Naive B cell (primary cell): ENCODE measurements at regions not wholly inside any gene's neighbourhood (a gene's known extent, or its start where the extent isn't known, plus 50 kb on each side); places are given as distances from the start of the nearest gene placed in this dataset.
A peak's percentile ranks its signal among the peaks of the same experiment; 100 is the strongest.

Source experiments
- ATAC-seq, 2 donors: fragments of 150-1000 bp; cut with Tn5 transposase; 2 replicates each; pipeline ENCODE4 v1.10.0; 2021; ENCODE audit warnings: low read depth in 2 of 2, mild to moderate bottlenecking in 2 of 2, moderate library complexity in 2 of 2
- DNase-seq: peaks from one replicate; pipeline ENCODE4 v3.0.0; 2022
- H3K27ac Mint-ChIP-seq, 6 donors: one replicate each; pipeline ENCODE4 v1.8.0; 2020 to 2022; ENCODE audit warnings: mild to moderate bottlenecking in 6 of 6, mixed read lengths in 6 of 6, moderate library complexity in 5 of 6, inconsistent platforms in 2 of 6
- H3K27me3 Mint-ChIP-seq, 3 donors: one replicate each; pipeline ENCODE4 v1.8.0; 2021 to 2022; ENCODE audit warnings: mixed read lengths in 3 of 3, mild to moderate bottlenecking in 1 of 3
- H3K36me3 Mint-ChIP-seq, 2 donors: one replicate each; pipeline ENCODE4 v1.8.0; 2020 to 2022; ENCODE audit warnings: mixed read lengths in 2 of 2, inconsistent platforms in 1 of 2, mild to moderate bottlenecking in 1 of 2
- H3K4me1 Mint-ChIP-seq, 3 donors: one replicate each; pipeline ENCODE4 v1.8.0; 2020 to 2022; ENCODE audit warnings: mixed read lengths in 3 of 3, inconsistent platforms in 1 of 3, mild to moderate bottlenecking in 1 of 3, moderate library complexity in 1 of 3
- H3K4me3 Mint-ChIP-seq, 8 donors: one replicate each; pipeline ENCODE4 v1.8.0; 2020 to 2022; ENCODE audit warnings: mild to moderate bottlenecking in 8 of 8, mixed read lengths in 8 of 8, moderate library complexity in 8 of 8, inconsistent platforms in 2 of 8
- H3K9me3 Mint-ChIP-seq, 7 donors: one replicate each; pipeline ENCODE4 v1.8.0; 2020 to 2022; ENCODE audit warnings: mixed read lengths in 7 of 7, mild to moderate bottlenecking in 5 of 7, inconsistent platforms in 2 of 7, moderate library complexity in 1 of 7

DNA sequence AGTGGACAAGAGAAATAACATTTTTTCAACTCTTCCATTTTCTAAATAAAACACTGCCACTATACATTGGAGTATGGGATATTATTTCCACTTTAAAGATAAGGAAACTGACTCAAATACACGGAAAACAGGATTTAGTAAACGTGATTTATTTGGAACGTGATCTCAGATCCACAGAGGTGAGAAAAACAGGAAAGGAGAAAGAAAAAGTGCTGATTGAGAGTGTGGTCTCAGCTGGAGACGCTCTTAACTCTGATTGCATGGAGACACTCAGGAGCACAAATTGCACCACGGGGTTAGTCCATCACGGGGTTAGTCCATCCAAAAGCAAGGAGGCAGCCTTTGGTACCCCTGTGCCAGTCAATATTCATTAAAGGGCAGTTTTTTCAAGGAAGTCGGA lies 142.5 kb downstream of the GNAT3 start:
- Mint-ChIP-seq H3K4me1 (no peaks in the 10 kb centered on the region), H3K27ac (no peak overlapping the region), H3K36me3 (no peaks in the 10 kb centered on the region), H3K4me3 (no peak overlapping the region), H3K9me3 (peaks cover 5 to 16% (median 9%) of the 10 kb centered on the region in 7 donors), H3K27me3 (no peaks in the 10 kb centered on the region)
- no peak for ATAC-seq
- DNase-seq, result no peak

DNA sequence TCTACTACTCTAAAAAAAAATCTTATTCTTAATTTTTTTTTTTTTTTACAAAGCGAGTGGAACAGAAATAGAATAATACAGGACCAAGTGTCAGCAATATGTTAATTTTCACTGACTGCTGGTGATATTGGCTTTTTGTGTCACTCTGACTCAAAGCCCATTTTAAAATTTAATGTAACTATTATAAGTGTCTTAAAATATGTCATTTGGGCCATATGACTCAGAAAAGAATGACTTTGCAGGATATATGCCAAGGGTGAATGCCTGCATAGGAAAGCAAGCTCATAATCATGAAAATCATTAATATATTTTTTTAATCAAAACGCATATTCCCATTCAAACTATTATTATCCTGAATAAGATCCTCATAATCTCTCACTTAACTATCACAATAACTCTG lies 149.2 kb downstream of the GNAT3 start:
- H3K4me3 Mint-ChIP-seq, result no peak overlapping the region

DNA sequence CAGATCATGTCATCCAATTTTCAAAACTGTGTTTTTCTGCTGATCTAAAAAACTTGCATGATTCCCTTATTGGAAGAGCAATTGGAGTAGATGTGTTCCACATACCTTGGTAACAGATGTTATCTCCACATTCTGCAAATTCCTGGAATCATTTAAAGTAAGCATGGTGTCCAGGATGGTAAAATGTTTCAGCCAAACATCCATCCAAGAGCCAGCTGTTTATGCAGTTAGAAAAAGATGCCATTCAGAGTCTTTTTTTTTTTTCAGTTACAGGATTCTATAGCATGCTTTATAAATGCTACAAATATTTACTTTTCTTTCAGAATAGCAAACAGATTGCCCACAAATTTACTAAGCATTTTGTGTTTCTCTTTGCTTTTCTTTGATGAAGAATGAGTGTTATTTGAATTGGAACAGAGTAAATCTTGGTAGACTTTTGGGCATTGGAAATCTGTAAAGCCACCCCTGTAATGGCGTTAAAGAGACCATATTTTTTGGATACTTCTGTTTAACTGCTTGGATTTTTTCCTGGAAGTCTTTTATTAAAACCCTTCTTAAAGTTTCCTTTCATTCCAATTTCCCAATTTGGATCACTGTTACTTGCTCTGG lies 149.8 kb downstream of the GNAT3 start:
- H3K27ac Mint-ChIP-seq, result no peak overlapping the region
- peaks cover 5 to 17% (median 9%) of the 10 kb centered on the region in 7 donors for H3K9me3 Mint-ChIP-seq
- H3K27me3 Mint-ChIP-seq, result no peaks in the 10 kb centered on the region
- DNase-seq (no peak), ATAC-seq (no peak)
- H3K4me3 Mint-ChIP-seq, result no peak overlapping the region
- H3K4me1 Mint-ChIP-seq, result no peaks in the 10 kb centered on the region
- H3K36me3 Mint-ChIP-seq, result no peaks in the 10 kb centered on the region

More for the DNA sequence above, 149.2 kb downstream of the GNAT3 start:
- ATAC-seq (no peak), DNase-seq (no peak)
- no peaks in the 10 kb centered on the region for H3K36me3 Mint-ChIP-seq
- H3K9me3 Mint-ChIP-seq, result peaks cover 5 to 17% (median 9%) of the 10 kb centered on the region in 7 donors
- H3K27me3 Mint-ChIP-seq, result no peaks in the 10 kb centered on the region
- H3K27ac Mint-ChIP-seq, result no peak overlapping the region
- H3K4me1 Mint-ChIP-seq, result no peaks in the 10 kb centered on the region

DNA sequence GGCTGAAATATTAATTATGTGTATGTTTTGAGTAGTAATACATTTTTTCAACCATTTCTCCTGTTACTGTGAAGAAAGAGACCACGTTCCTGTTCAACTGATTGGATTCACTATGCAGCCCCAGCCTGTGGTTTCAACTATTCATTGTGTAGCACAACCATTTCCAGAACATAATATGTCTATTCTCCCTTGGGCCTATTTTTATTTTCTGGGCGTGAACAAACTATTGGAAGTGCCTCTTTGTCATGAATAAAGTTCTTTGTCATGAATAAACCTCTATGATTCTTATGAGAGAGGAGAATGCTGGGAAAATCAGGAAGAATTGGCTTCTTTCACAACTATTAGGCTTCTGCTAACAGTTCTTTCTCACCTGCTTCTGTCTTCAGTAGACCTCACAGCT lies 152.4 kb downstream of the GNAT3 start:
- DNase-seq, result no peak
- H3K27ac Mint-ChIP-seq, result no peak overlapping the region
- no peaks in the 10 kb centered on the region for H3K4me1 Mint-ChIP-seq
- H3K4me3 Mint-ChIP-seq, result no peak overlapping the region
- H3K27me3 Mint-ChIP-seq, result no peaks in the 10 kb centered on the region
- no peak for ATAC-seq
- H3K36me3 Mint-ChIP-seq, result no peaks in the 10 kb centered on the region
- H3K9me3 Mint-ChIP-seq, result peaks cover 0 to 3% (median 0%) of the 10 kb centered on the region in 7 donors

DNA sequence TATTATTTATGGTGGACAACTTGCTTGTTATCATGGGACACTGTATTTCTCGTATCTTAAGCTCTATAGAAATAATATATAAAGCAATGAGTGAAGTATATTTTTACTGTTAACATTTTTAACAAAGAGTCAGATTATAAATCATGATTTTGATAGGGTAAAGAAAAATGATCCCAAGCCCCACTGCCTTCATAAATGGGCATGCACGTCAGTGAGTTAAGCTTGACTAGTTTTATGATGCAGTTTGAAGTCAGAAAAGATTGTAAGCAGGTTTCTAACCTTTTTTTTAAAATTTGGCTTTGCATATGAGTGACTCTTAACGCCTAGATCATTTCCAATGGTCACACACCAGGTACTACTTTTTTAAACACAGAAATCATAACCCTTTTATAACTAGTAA lies 152.8 kb downstream of the GNAT3 start:
- H3K4me3 Mint-ChIP-seq, result no peak overlapping the region
- no peak for ATAC-seq
- H3K4me1 Mint-ChIP-seq, result no peaks in the 10 kb centered on the region
- H3K27me3 Mint-ChIP-seq, result no peaks in the 10 kb centered on the region
- H3K36me3 Mint-ChIP-seq, result no peaks in the 10 kb centered on the region
- H3K9me3 Mint-ChIP-seq, result no peaks in the 10 kb centered on the region
- DNase-seq, result no peak
- no peak overlapping the region for H3K27ac Mint-ChIP-seq

DNA sequence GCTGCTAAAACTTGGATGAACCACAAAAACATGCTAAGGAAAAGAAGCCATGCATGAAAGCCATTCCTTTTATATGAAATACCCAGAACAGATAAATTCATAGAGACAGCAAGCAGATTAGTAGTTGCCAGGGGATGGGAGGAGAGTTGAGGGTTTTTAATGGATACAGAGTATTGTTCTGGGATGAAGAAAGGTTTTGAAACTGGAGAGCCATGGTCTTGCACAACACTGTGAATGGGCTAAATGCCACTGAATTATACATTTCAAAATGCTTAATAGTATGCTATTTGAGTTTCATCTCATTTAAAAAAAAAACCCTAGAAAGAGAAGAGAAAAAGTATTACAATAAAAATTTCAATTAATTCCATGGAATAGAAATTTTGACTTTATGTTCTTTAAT lies 154.3 kb downstream of the GNAT3 start:
- Mint-ChIP-seq H3K4me1 (no peaks in the 10 kb centered on the region), H3K27me3 (no peaks in the 10 kb centered on the region), H3K4me3 (no peak overlapping the region), H3K9me3 (no peaks in the 10 kb centered on the region), H3K27ac (no peak overlapping the region), H3K36me3 (no peaks in the 10 kb centered on the region)
- DNase-seq, result no peak
- no peak for ATAC-seq

DNA sequence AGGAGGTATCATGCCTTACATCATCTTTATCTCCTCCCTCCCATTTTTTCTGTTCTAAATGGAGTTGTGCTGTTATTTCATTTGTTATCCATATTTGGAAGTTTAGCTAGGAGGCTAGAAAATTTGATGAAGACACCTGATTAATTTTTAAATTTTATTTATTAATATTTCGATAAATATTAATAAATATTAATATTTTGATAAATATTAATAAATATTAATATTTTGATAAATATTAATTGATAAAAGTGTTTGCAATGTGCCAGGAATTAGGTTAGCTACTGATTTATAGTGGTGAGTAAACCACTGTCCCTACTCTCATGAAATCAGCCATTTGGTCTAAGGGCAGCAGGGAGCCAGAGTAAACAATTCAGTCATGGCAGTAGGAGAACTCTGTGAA lies 161.4 kb downstream of the GNAT3 start:
- no peaks in the 10 kb centered on the region for H3K27me3 Mint-ChIP-seq
- ATAC-seq (no peak), DNase-seq (no peak)

DNA sequence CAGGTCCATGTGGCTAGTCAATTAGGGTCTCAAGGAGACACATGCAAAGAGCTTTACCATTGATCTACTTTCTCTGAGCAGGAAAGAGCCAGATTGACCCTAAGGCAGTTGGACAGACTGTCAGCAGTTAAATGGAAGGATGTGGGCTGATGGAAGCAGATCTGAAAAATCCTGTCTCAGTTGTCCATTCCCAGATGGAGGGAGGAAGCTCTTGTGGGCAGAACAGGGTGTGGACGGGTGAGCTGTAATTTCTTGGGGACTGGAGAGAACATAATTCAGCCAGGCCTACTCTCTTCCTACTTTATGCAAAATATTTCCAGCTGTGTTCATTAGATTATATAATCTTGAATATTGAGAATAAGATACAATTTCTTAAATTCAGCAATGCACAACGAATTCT lies 163.6 kb downstream of the GNAT3 start:
- peak overlapping the region in 1 of 8 donors; percentile 6 for H3K4me3 Mint-ChIP-seq
- H3K36me3 Mint-ChIP-seq, result no peaks in the 10 kb centered on the region
- no peaks in the 10 kb centered on the region for H3K4me1 Mint-ChIP-seq
- ATAC-seq (no peak), DNase-seq (no peak)
- peaks cover 0 to 2% (median 0%) of the 10 kb centered on the region in 7 donors for H3K9me3 Mint-ChIP-seq
- H3K27me3 Mint-ChIP-seq, result no peaks in the 10 kb centered on the region
- H3K27ac Mint-ChIP-seq, result no peak overlapping the region

More for the DNA sequence above, 161.4 kb downstream of the GNAT3 start:
- peaks cover 0 to 2% (median 0%) of the 10 kb centered on the region in 7 donors for H3K9me3 Mint-ChIP-seq
- H3K4me3 Mint-ChIP-seq, result no peak overlapping the region
- H3K36me3 Mint-ChIP-seq, result no peaks in the 10 kb centered on the region
- no peak overlapping the region for H3K27ac Mint-ChIP-seq
- H3K4me1 Mint-ChIP-seq, result no peaks in the 10 kb centered on the region

DNA sequence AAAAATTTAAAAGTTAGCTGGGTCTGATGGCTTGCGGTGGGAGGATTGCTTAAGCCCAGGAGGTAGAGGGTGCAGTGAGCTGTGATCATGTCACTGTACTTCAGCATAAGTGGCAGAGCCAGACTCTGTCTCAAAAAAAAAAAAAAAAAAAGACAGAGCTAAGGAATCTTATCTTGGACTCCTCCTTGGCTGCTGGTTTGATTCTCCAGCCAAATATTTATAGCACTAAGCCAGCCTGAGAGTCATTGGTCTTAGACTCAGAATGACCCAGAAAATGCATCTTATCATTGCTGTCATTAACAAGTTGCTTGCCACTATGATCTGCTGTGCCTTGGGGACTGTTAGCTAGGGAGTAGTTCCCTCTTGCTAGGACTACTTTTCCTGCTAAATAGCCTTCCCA lies 164.7 kb downstream of the GNAT3 start:
- H3K4me1 Mint-ChIP-seq, result no peaks in the 10 kb centered on the region
- H3K36me3 Mint-ChIP-seq, result no peaks in the 10 kb centered on the region
- no peak for ATAC-seq
- H3K27me3 Mint-ChIP-seq, result no peaks in the 10 kb centered on the region
- no peak for DNase-seq
- peaks cover 0 to 2% (median 0%) of the 10 kb centered on the region in 7 donors for H3K9me3 Mint-ChIP-seq
- H3K27ac Mint-ChIP-seq, result no peak overlapping the region
- H3K4me3 Mint-ChIP-seq, result no peak overlapping the region

DNA sequence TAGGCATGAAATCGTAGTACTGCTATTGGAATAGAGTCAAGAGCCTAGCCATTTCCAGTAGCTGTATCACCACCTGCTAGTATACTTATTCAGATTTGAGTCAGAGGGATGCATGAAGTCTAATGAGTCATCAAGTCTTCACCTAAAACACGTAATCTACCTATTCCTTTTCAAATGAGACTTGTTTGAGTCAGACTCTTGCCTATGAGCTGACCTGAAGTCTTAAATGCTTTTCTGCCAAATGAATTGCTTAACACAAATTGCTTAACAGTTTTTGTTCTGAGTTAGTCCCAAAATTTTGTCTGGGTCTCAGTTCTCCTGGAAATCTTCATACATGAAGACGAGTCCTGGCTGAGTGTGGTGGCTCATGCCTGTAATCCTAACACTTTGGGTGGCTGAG lies 165.2 kb downstream of the GNAT3 start:
- Mint-ChIP-seq H3K27me3 (no peaks in the 10 kb centered on the region), H3K36me3 (no peaks in the 10 kb centered on the region), H3K9me3 (peaks cover 0 to 2% (median 0%) of the 10 kb centered on the region in 7 donors), H3K4me3 (no peak overlapping the region), H3K4me1 (no peaks in the 10 kb centered on the region), H3K27ac (no peak overlapping the region)
- DNase-seq (no peak), ATAC-seq (no peak)

DNA sequence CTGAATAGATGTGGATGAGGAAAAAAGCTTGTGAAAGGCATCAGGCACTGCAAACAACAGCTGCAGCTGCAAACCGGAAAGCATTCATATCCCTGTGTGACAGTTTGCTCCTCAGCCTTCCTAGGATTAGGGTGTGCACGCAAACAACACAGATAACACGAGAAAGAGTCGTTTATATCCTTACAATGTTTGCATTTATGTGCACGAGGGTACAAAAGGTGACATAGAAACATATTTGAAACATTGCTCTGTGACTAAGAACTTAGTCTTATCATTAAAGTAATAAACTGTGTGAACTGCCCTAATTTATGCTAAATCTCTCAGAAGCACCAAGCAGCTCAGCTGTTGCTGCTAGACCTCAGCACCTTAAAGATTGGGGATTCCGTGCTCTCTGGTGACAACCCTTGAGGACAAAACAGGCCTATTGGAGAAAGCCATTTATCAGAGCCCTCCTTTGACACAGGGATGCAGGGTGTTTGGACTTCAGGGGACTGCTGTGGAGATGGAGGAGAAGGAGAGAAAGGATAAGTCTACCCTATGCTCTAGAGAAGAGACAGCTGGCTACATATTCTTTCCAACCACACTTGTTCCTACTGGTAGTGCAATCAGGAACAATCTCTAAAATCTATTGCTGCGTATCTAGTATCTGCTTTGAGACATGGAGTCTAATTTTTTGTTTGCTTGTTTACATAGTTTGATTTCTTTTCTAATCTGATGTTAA lies 176.2 kb downstream of the GNAT3 start:
- no peak overlapping the region for H3K27ac Mint-ChIP-seq
- H3K36me3 Mint-ChIP-seq, result no peaks in the 10 kb centered on the region
- H3K4me3 Mint-ChIP-seq, result no peak overlapping the region
- ATAC-seq, result no peak
- H3K9me3 Mint-ChIP-seq, result no peaks in the 10 kb centered on the region
- H3K27me3 Mint-ChIP-seq, result no peaks in the 10 kb centered on the region
- DNase-seq, result no peak
- no peaks in the 10 kb centered on the region for H3K4me1 Mint-ChIP-seq

DNA sequence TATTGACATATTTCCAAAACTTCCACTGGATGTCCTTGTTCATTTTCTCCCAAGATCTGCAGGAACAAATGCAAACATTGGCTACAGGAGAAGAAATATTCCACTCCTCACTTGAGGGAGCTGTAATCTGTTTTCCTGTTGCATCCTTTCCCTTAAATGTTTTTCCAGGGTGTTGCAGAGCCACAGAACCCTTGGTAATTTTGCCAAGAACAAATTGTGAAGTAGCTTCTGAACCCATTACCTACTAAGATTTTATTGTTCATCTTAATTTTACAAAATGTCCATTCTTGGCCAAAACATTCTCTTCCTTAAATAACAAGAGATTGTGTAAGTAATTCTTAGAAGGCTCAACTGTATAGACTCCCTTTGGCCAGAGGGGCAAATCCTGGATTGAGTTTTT lies 177.0 kb downstream of the GNAT3 start:
- no peak for ATAC-seq

DNA sequence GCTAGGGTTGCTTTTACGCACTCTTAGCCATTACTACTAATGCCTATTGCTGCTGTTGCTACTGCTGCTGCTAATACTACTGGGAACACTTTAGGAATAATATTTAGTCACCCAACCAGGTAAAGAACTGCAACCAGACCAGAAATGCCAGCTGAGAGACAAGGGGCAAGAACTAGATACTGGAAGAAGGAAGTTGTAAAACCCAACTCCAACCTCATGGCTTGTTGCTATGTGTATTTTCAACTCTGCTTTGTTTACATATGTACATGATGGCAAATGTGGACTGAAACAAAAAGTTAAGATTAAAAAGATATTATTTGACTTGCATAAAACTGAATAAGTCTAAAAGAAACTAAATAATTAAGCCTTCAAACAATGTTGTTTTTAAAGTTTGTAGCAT lies 177.7 kb downstream of the GNAT3 start:
- no peak for DNase-seq
- ATAC-seq, result no peak
- no peak overlapping the region for H3K4me3 Mint-ChIP-seq
- H3K27ac Mint-ChIP-seq, result no peak overlapping the region
- no peaks in the 10 kb centered on the region for H3K27me3 Mint-ChIP-seq
- no peaks in the 10 kb centered on the region for H3K36me3 Mint-ChIP-seq
- no peaks in the 10 kb centered on the region for H3K4me1 Mint-ChIP-seq
- no peaks in the 10 kb centered on the region for H3K9me3 Mint-ChIP-seq

More for the DNA sequence above, 177.0 kb downstream of the GNAT3 start:
- Mint-ChIP-seq H3K36me3 (no peaks in the 10 kb centered on the region), H3K27ac (no peak overlapping the region), H3K27me3 (no peaks in the 10 kb centered on the region), H3K9me3 (no peaks in the 10 kb centered on the region), H3K4me3 (no peak overlapping the region), H3K4me1 (no peaks in the 10 kb centered on the region)
- DNase-seq, result no peak

DNA sequence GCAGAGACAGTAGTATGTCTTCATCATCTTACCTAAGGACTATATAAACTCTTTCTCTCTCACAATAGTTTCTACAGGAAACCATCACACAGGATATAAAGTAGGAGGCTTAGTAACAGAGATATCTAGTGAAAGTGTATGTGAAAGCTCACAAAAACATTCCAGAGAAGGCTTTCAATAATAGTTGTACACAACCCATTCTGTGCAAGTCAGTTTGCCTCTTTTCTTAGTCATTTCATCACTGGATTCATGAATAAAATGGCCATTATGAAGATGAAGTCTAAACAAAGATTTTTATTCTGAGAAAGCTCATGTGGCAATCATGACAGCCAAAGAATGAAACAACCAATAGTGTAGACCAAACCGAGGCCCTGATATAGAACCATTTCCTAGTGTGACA lies 178.8 kb downstream of the GNAT3 start:
- Mint-ChIP-seq H3K4me3 (no peak overlapping the region), H3K27ac (no peak overlapping the region), H3K27me3 (no peaks in the 10 kb centered on the region), H3K9me3 (peaks cover 0 to 7% (median 0%) of the 10 kb centered on the region in 7 donors), H3K4me1 (no peaks in the 10 kb centered on the region), H3K36me3 (no peaks in the 10 kb centered on the region)
- ATAC-seq, result no peak
- no peak for DNase-seq
